ENCODE measurements at regions not wholly inside any gene's neighbourhood (a gene's known extent, or its start where the extent isn't known, plus 50 kb on each side); places are given as distances from the start of the nearest gene placed in this dataset.

DNA sequence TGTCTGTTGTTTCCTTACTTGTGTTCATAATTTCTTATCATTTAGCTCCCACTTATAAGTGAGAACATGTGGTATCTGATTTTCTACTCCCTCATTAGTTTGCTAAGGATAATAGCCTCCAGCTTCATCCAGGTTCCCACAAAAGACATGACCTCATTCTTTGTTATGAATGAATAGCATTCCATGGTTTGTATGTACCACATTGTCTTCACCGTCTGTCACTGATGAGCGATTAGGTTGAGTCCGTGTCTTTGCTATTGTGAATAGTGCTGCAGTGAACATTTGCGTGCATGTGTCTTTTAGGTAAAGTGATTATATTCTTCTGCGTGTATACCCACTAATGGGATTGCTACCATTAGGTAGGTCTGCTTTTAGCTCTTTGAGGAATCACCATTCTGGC, 624.3 kb upstream of the EPHA5 start:
- Histone ChIP-seq H3F3A (ENCODE audit: low read depth) (no peaks in the 10 kb centered on the region), H2AFZ (ENCODE audit: low read length) (no peak overlapping the region), H3K9ac (ENCODE audit: low read depth, low read length, poor library complexity, severe bottlenecking) (no peak overlapping the region), H3K79me2 (ENCODE audit: insufficient read depth, low read length) (no peaks in the 10 kb centered on the region), H3K4me1 (ENCODE audit: insufficient read depth, low read length, poor library complexity, severe bottlenecking) (no peaks in the 10 kb centered on the region), H3K9me3 (ENCODE audit: insufficient read depth, low read depth, low read length) (no peaks in the 10 kb centered on the region), H4K20me1 (ENCODE audit: insufficient read depth, low read length, poor library complexity, severe bottlenecking) (no peaks in the 10 kb centered on the region), H3K36me3 (ENCODE audit: insufficient read depth, low read length) (no peaks in the 10 kb centered on the region), H3K9me2 (replicated peaks; ENCODE audit: low read depth, low read length) (no peaks in the 10 kb centered on the region), H3K4me3 (ENCODE audit: low read length, poor library complexity, severe bottlenecking) (no peak overlapping the region), H3K27me3 (ENCODE audit: insufficient read depth, low read length, poor library complexity, severe bottlenecking) (no peaks in the 10 kb centered on the region), H3K4me2 (ENCODE audit: low read depth, low read length, poor library complexity, severe bottlenecking) (no peak overlapping the region)
- TF ChIP-seq CTCF (conservative IDR thresholded peaks at IDR 0.05; ENCODE audit: low read length) (no peak), EZH2phosphoT487 (IDR thresholded peaks at IDR 0.05; ENCODE audit: borderline replicate concordance) (no peak)

DNA sequence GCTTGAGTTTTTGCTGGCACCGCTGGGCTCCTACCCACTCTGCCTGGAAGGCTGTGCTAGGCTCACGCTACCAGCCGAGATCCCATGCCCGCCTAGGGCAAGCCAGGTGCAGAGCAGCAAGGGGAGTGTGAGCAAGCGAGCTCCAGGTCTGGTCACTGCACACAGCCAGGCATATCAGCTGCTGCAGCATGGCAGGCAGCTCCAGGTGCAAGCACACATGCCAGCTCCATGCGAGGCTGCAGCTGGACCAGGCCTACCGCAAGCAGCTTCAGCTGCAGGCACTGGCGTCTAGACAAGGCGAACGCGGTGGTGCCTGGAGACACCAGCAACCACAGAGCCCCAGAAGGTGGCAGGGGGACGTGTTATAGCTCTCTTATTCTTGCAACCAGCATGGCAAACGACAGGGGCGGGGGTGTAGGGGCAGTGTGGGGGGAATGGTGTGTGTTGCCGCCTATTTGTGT, 614.7 kb upstream of the EPHA5 start:
- H3K36me3 ChIP-seq (ENCODE audit: insufficient read depth, low read length): no peaks in the 10 kb centered on the region
- no peaks in the 10 kb centered on the region for H3K9me2 ChIP-seq (replicated peaks; ENCODE audit: low read depth, low read length)
- H3K79me2 ChIP-seq (ENCODE audit: insufficient read depth, low read length): no peaks in the 10 kb centered on the region
- H2AFZ ChIP-seq (ENCODE audit: low read length): no peak overlapping the region
- no peak overlapping the region for H3K4me2 ChIP-seq (ENCODE audit: low read depth, low read length, poor library complexity, severe bottlenecking)
- no peak for TF ChIP-seq EZH2phosphoT487 (IDR thresholded peaks at IDR 0.05; ENCODE audit: borderline replicate concordance)
- no peak for TF ChIP-seq CTCF (conservative IDR thresholded peaks at IDR 0.05; ENCODE audit: low read length)
- no peaks in the 10 kb centered on the region for H3K4me1 ChIP-seq (ENCODE audit: insufficient read depth, low read length, poor library complexity, severe bottlenecking)
- H4K20me1 ChIP-seq (ENCODE audit: insufficient read depth, low read length, poor library complexity, severe bottlenecking): no peaks in the 10 kb centered on the region
- no peaks in the 10 kb centered on the region for H3K9me3 ChIP-seq (ENCODE audit: insufficient read depth, low read depth, low read length)
- H3K27me3 ChIP-seq (ENCODE audit: insufficient read depth, low read length, poor library complexity, severe bottlenecking): no peaks in the 10 kb centered on the region
- no peak overlapping the region for H3K4me3 ChIP-seq (ENCODE audit: low read length, poor library complexity, severe bottlenecking)
- no peaks in the 10 kb centered on the region for H3F3A ChIP-seq (ENCODE audit: low read depth)
- H3K9ac ChIP-seq (ENCODE audit: low read depth, low read length, poor library complexity, severe bottlenecking): no peak overlapping the region

DNA sequence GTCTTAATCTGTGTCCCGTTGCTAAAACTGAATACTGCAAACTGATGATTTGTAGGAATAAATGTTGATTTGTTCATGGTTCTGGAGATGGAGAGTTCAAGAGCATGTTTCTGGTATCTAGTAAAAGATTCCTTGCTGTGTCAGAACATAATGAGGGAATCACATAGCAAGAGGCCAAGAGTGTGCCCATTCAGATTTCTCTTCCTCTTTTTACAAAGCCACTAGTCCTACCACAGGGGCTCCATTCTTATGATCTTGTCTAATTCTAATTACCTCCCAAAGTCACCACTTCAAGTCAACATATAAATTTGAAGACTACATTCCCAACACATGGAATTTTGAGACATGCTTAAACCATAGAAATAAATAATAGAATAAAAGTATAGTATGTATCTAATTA, 608.8 kb upstream of the EPHA5 start:
- no peaks in the 10 kb centered on the region for H3K4me1 ChIP-seq (ENCODE audit: insufficient read depth, low read length, poor library complexity, severe bottlenecking)
- H3K9me2 ChIP-seq (replicated peaks; ENCODE audit: low read depth, low read length): no peaks in the 10 kb centered on the region
- no peak overlapping the region for H3K9ac ChIP-seq (ENCODE audit: low read depth, low read length, poor library complexity, severe bottlenecking)
- H3K79me2 ChIP-seq (ENCODE audit: insufficient read depth, low read length): no peaks in the 10 kb centered on the region
- H3K4me3 ChIP-seq (ENCODE audit: low read length, poor library complexity, severe bottlenecking): no peak overlapping the region
- H2AFZ ChIP-seq (ENCODE audit: low read length): no peak overlapping the region
- no peaks in the 10 kb centered on the region for H3F3A ChIP-seq (ENCODE audit: low read depth)
- TF ChIP-seq CTCF (conservative IDR thresholded peaks at IDR 0.05; ENCODE audit: low read length) (no peak), EZH2phosphoT487 (IDR thresholded peaks at IDR 0.05; ENCODE audit: borderline replicate concordance) (no peak)
- no peaks in the 10 kb centered on the region for H4K20me1 ChIP-seq (ENCODE audit: insufficient read depth, low read length, poor library complexity, severe bottlenecking)
- H3K36me3 ChIP-seq (ENCODE audit: insufficient read depth, low read length): no peaks in the 10 kb centered on the region
- no peaks in the 10 kb centered on the region for H3K9me3 ChIP-seq (ENCODE audit: insufficient read depth, low read depth, low read length)
- no peak overlapping the region for H3K4me2 ChIP-seq (ENCODE audit: low read depth, low read length, poor library complexity, severe bottlenecking)
- no peaks in the 10 kb centered on the region for H3K27me3 ChIP-seq (ENCODE audit: insufficient read depth, low read length, poor library complexity, severe bottlenecking)
